ENCODE measurements at regions not wholly inside any gene's neighbourhood (a gene's known extent, or its start where the extent isn't known, plus 50 kb on each side); places are given as distances from the start of the nearest gene placed in this dataset.

GRCh38 chr1:4120557-4121292 is 220.7 kb upstream of the C1orf174 start:
- no peak for TF ChIP-seq CTCF (IDR thresholded peaks at IDR 0.05)
- H3K27ac ChIP-seq = no peak overlapping the region
- H3K36me3 ChIP-seq = no peaks in the 10 kb centered on the region
- no peaks in the 10 kb centered on the region for H3K27me3 ChIP-seq
- H3K4me3 ChIP-seq (ENCODE audit: low read depth in 1 of 2, low read length in 1 of 2) = no peak overlapping the region
- no peaks in the 10 kb centered on the region for H3K9me3 ChIP-seq
- no peaks in the 10 kb centered on the region for H3K4me1 ChIP-seq (ENCODE audit: control insufficient read depth in 1 of 2, insufficient read depth in 1 of 2, low read depth in 1 of 2, low read length in 1 of 2)

GRCh38 chr1:4121293-4121684 is 221.2 kb upstream of the C1orf174 start:
- H3K27ac ChIP-seq = no peak overlapping the region
- no peaks in the 10 kb centered on the region for H3K36me3 ChIP-seq
- H3K27me3 ChIP-seq = no peaks in the 10 kb centered on the region
- no peaks in the 10 kb centered on the region for H3K9me3 ChIP-seq
- TF ChIP-seq CTCF (IDR thresholded peaks at IDR 0.05) = no peak
- H3K4me3 ChIP-seq (ENCODE audit: low read depth in 1 of 2, low read length in 1 of 2) = no peak overlapping the region
- H3K4me1 ChIP-seq (ENCODE audit: control insufficient read depth in 1 of 2, insufficient read depth in 1 of 2, low read depth in 1 of 2, low read length in 1 of 2) = no peaks in the 10 kb centered on the region

GRCh38 chr1:4121834-4122512 is 221.9 kb upstream of the C1orf174 start:
- no peak overlapping the region for H3K4me3 ChIP-seq (ENCODE audit: low read depth in 1 of 2, low read length in 1 of 2)
- H3K27me3 ChIP-seq = no peaks in the 10 kb centered on the region
- H3K36me3 ChIP-seq = no peaks in the 10 kb centered on the region
- no peak overlapping the region for H3K27ac ChIP-seq
- no peaks in the 10 kb centered on the region for H3K9me3 ChIP-seq
- no peaks in the 10 kb centered on the region for H3K4me1 ChIP-seq (ENCODE audit: control insufficient read depth in 1 of 2, insufficient read depth in 1 of 2, low read depth in 1 of 2, low read length in 1 of 2)
- no peak for TF ChIP-seq CTCF (IDR thresholded peaks at IDR 0.05)

GRCh38 chr1:4122513-4123160 is 222.6 kb upstream of the C1orf174 start:
- Histone ChIP-seq H3K27ac (no peak overlapping the region), H3K4me1 (ENCODE audit: control insufficient read depth in 1 of 2, insufficient read depth in 1 of 2, low read depth in 1 of 2, low read length in 1 of 2) (no peaks in the 10 kb centered on the region), H3K36me3 (no peaks in the 10 kb centered on the region), H3K9me3 (no peaks in the 10 kb centered on the region), H3K27me3 (no peaks in the 10 kb centered on the region), H3K4me3 (ENCODE audit: low read depth in 1 of 2, low read length in 1 of 2) (no peak overlapping the region)
- no peak for TF ChIP-seq CTCF (IDR thresholded peaks at IDR 0.05)

GRCh38 chr1:4124631-4125145 is 224.6 kb upstream of the C1orf174 start:
- Histone ChIP-seq H3K9me3 (no peaks in the 10 kb centered on the region), H3K27ac (no peak overlapping the region), H3K4me3 (ENCODE audit: low read depth in 1 of 2, low read length in 1 of 2) (no peak overlapping the region), H3K36me3 (no peaks in the 10 kb centered on the region), H3K27me3 (no peaks in the 10 kb centered on the region), H3K4me1 (ENCODE audit: control insufficient read depth in 1 of 2, insufficient read depth in 1 of 2, low read depth in 1 of 2, low read length in 1 of 2) (no peaks in the 10 kb centered on the region)
- no peak for TF ChIP-seq CTCF (IDR thresholded peaks at IDR 0.05)

All from neutrophil (primary cell).